ENCODE measurements at regions not wholly inside any gene's neighbourhood (a gene's known extent, or its start where the extent isn't known, plus 50 kb on each side); places are given as distances from the start of the nearest gene placed in this dataset.

GRCh38 chr6:40288919-40289318, 298.2 kb downstream of the LRFN2 start:
- no peak for TF ChIP-seq CTCF (IDR thresholded peaks at IDR 0.05; ENCODE audit: low read length, missing control alignments)
- no peak for DNase-seq (ENCODE audit: low read depth)
- no peak overlapping the region for H3K4me3 ChIP-seq (replicated peaks; ENCODE audit: low read depth, low read length)

GRCh38 chr6:40287296-40287850, 299.8 kb downstream of the LRFN2 start:
- no peak for TF ChIP-seq CTCF (IDR thresholded peaks at IDR 0.05; ENCODE audit: low read length, missing control alignments)
- no peak overlapping the region for H3K4me3 ChIP-seq (replicated peaks; ENCODE audit: low read depth, low read length)
- no peak for DNase-seq (ENCODE audit: low read depth)

GRCh38 chr6:40286721-40287120, 300.4 kb downstream of the LRFN2 start:
- DNase-seq (ENCODE audit: low read depth), result no peak
- H3K4me3 ChIP-seq (replicated peaks; ENCODE audit: low read depth, low read length), result no peak overlapping the region

GRCh38 chr6:40285996-40286395, 301.2 kb downstream of the LRFN2 start:
- H3K4me3 ChIP-seq (replicated peaks; ENCODE audit: low read depth, low read length), result no peak overlapping the region
- no peak for TF ChIP-seq CTCF (IDR thresholded peaks at IDR 0.05; ENCODE audit: low read length, missing control alignments)
- DNase-seq (ENCODE audit: low read depth), result no peak

More at GRCh38 chr6:40286721-40287120, 300.4 kb downstream of the LRFN2 start:
- no peak for TF ChIP-seq CTCF (IDR thresholded peaks at IDR 0.05; ENCODE audit: low read length, missing control alignments)

- DNase-seq (ENCODE audit: low read depth), result no peak
- no peak for TF ChIP-seq CTCF (IDR thresholded peaks at IDR 0.05; ENCODE audit: low read length, missing control alignments)
- no peak overlapping the region for H3K4me3 ChIP-seq (replicated peaks; ENCODE audit: low read depth, low read length)
Measured at GRCh38 chr6:40285535-40285934, 301.6 kb downstream of the LRFN2 start.

- DNase-seq (ENCODE audit: low read depth), result no peak
- H3K4me3 ChIP-seq (replicated peaks; ENCODE audit: low read depth, low read length), result no peak overlapping the region
- no peak for TF ChIP-seq CTCF (IDR thresholded peaks at IDR 0.05; ENCODE audit: low read length, missing control alignments)
Measured at GRCh38 chr6:40282986-40283385, 304.2 kb downstream of the LRFN2 start.

GRCh38 chr6:40281402-40281801, 305.8 kb downstream of the LRFN2 start:
- no peak for TF ChIP-seq CTCF (IDR thresholded peaks at IDR 0.05; ENCODE audit: low read length, missing control alignments)
- no peak for DNase-seq (ENCODE audit: low read depth)
- no peak overlapping the region for H3K4me3 ChIP-seq (replicated peaks; ENCODE audit: low read depth, low read length)
